ENCODE measurements at regions not wholly inside any gene's neighbourhood (a gene's known extent, or its start where the extent isn't known, plus 50 kb on each side); places are given as distances from the start of the nearest gene placed in this dataset.
"Not testable (repeated sequence)": the region's sequence is repeated elsewhere in the genome, so short reads cannot be mapped to it uniquely, and the experiment has no call there.

DNA sequence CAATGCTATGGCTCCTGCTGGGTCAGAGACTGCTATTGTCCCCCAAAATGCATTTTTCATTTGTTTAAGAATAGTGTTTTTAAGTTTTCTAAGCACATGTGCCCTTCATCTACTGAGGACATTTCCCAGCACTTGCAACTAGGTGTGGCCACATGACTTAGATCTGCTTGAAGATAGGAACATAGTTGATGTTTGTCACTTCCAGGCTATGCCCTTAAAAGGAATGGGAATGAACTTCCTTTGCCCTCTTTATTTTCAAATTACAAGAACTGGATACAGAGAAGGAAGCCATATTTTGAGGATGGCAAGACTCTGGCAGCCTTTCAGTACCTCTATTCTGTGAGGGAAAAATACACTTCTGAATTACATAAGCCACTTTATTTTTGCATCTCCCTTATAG, 203.0 kb upstream of the TFAP2D start:
- H3K4me1 ChIP-seq (ENCODE audit: insufficient read depth) = no peaks in the 10 kb centered on the region
- no peaks in the 10 kb centered on the region for H3K36me3 ChIP-seq (ENCODE audit: insufficient read depth)
- no peak overlapping the region for H3K27ac ChIP-seq (ENCODE audit: low read depth)
- DNase-seq (ENCODE audit: extremely low spot score) = no peak
- no peak overlapping the region for H3K4me3 ChIP-seq (ENCODE audit: low read depth, low read length)

DNA sequence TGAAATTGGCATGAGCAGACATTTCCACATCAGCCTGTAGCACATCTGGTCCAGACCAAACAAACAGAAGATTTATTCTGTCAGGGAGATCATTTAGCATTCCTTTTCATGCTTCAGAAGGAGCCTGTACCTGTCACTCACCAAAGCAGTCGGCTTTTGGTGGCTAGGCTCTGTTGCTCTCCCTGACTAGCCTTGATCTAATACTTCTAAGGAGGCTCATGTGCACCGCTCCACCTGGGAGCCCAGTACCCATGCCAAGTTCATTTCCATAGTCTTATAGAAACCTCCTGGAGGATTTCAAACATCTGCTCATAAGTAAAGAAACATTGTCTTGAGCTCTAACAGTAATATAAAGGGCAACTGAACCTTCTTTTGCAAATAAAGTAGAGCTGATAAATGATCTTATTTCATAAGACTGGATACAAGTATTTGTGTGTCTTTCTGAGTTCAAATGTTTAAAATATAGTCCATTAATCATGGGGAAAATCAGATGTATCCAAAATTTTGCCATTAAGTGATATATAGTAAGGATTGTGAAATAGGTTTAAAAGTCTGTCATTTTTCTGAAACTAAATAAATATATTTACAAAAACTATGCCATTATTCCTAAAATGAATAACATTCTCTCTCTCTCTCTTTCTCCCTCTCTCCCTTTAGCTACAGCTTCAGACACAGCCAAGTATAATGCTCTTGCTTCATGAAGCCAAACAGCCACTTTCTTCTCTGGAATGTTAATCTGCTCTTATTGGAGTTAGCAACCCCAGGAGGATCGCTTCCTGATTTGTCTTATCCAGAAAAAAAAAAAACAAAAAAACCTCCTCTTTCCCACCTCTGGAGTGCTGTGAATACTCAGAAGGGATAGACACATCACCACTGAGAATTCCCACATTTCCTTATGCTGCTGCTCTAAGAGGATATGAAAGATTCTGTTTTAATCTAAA, 192.7 kb upstream of the TFAP2D start:
- 33% methylated on average over 3 of the region's 3 CpGs for WGBS
- Histone ChIP-seq H3K4me1 (ENCODE audit: insufficient read depth) (no peaks in the 10 kb centered on the region), H3K4me3 (ENCODE audit: low read depth, low read length) (no peak overlapping the region), H3K27ac (ENCODE audit: low read depth) (no peak overlapping the region), H3K36me3 (ENCODE audit: insufficient read depth) (no peaks in the 10 kb centered on the region)
- DNase-seq (ENCODE audit: extremely low spot score) = no peak

DNA sequence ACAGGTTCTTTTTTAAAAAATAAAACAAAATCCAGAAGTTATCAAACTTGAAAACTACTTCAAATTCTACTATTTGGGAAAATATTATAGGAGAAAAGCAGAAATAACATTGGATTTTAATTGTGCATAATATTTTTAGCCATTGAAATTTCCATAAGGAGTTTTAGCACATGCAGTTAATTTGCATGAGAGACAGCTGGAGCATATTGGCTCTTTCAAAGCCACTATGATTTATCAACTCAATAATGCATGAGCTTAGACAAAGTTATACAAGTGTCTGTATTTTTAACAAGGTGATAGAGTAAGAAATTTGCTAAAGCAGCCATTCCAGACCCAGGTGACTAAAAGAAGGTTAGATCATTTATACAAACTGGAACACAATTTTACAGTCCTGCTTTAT, 189.0 kb upstream of the TFAP2D start:
- Histone ChIP-seq H3K4me1 (ENCODE audit: insufficient read depth) (no peaks in the 10 kb centered on the region), H3K36me3 (ENCODE audit: insufficient read depth) (no peaks in the 10 kb centered on the region), H3K27ac (ENCODE audit: low read depth) (no peak overlapping the region), H3K4me3 (ENCODE audit: low read depth, low read length) (no peak overlapping the region)
- no peak for DNase-seq (ENCODE audit: extremely low spot score)

DNA sequence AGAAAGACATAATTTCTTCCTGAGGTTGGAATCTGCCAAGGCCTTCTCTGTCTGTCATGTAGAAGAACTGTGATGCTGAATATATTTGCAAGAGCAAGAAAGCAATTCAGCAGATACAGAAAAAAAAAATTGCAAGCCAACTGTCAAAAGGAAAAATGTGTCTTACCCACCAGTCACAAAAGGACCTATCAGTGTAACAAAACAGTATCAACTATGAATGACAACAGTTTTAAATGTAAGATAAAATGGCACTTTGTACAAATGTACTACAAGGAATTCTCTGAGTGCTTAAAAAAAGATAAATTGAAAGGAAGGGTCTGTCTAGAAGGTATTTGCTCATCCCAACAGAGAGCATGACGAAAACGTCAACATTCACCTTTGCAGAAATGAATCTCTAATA, 185.3 kb upstream of the TFAP2D start:
- 89% methylated on average over 2 of the region's 2 CpGs for WGBS
- DNase-seq (ENCODE audit: extremely low spot score) = no peak
- H3K27ac ChIP-seq (ENCODE audit: low read depth) = no peak overlapping the region
- H3K4me3 ChIP-seq (ENCODE audit: low read depth, low read length) = no peak overlapping the region
- H3K4me1 ChIP-seq (ENCODE audit: insufficient read depth) = no peaks in the 10 kb centered on the region
- no peaks in the 10 kb centered on the region for H3K36me3 ChIP-seq (ENCODE audit: insufficient read depth)

DNA sequence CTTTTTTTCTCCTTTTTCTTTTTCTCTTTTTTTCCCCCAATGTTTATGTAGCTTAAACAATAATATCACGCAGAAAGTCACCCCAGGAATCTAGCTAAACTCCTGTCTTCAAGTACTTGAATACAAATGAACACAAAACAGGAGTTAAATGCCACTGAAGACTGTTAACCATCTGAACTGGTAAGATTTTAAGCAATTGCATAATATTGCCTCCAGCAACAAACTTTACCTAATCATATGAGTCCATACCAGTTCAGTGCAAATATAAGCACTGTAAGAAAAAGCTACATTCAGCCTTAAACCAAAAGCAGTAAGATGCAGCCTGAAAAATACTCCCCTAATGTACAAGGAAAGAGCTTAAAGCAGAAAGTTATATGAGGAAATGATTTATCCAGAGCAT, 173.9 kb upstream of the TFAP2D start:
- no peak overlapping the region for H3K27ac ChIP-seq (ENCODE audit: low read depth)
- no peak for DNase-seq (ENCODE audit: extremely low spot score)
- WGBS = 48% methylated on average over 1 of the region's 1 CpG

DNA sequence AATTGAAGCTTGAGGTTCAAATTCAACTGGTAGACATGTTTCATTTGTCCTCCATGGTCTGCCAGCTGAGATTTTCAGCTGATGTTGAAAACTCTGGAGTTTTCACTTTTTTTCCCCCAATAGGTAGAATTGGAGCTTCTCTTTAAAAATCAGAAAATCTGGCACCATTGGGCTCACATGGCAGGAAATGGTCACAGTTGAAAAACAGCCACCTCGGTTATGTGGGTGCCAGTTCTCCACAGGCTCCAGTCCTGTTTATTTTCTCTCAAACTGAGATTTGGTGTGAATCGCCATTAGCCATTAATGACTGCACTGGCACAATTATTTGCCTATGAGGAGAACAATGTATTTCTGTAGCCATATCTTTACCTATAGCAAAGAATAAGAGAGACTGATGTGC, 171.4 kb upstream of the TFAP2D start:
- WGBS = 81% methylated on average over 2 of the region's 2 CpGs
- Histone ChIP-seq H3K36me3 (ENCODE audit: insufficient read depth) (no peaks in the 10 kb centered on the region), H3K4me1 (ENCODE audit: insufficient read depth) (no peaks in the 10 kb centered on the region), H3K27ac (ENCODE audit: low read depth) (no peak overlapping the region), H3K4me3 (ENCODE audit: low read depth, low read length) (no peak overlapping the region)
- no peak for DNase-seq (ENCODE audit: extremely low spot score)

More for the DNA sequence above, 173.9 kb upstream of the TFAP2D start:
- H3K36me3 ChIP-seq (ENCODE audit: insufficient read depth) = no peaks in the 10 kb centered on the region
- H3K4me1 ChIP-seq (ENCODE audit: insufficient read depth) = no peaks in the 10 kb centered on the region
- H3K4me3 ChIP-seq (ENCODE audit: low read depth, low read length) = no peak overlapping the region

DNA sequence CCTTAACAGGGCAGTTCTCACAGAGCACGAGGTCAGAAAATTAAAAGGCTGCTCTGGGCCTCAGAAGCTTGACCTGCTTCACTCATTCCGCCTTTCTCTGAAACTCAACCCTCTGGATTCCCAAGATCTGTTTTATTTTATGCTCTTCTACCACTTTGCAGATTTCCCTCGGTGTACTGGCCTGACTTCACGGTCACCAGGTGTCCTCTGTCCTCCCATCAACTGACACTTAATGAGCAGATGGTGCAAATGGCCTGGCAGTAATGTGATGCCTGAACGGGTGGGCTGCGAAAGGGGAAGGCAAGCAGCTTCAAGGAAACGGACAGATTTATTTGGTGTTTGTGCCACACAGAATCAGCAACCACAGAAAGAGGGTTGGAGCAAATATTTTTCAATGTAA, 169.7 kb upstream of the TFAP2D start:
- Histone ChIP-seq H3K36me3 (ENCODE audit: insufficient read depth) (no peaks in the 10 kb centered on the region), H3K27ac (ENCODE audit: low read depth) (no peak overlapping the region), H3K4me3 (ENCODE audit: low read depth, low read length) (no peak overlapping the region), H3K4me1 (ENCODE audit: insufficient read depth) (no peaks in the 10 kb centered on the region)
- 20% methylated on average over 7 of the region's 7 CpGs for WGBS
- DNase-seq (ENCODE audit: extremely low spot score) = no peak

DNA sequence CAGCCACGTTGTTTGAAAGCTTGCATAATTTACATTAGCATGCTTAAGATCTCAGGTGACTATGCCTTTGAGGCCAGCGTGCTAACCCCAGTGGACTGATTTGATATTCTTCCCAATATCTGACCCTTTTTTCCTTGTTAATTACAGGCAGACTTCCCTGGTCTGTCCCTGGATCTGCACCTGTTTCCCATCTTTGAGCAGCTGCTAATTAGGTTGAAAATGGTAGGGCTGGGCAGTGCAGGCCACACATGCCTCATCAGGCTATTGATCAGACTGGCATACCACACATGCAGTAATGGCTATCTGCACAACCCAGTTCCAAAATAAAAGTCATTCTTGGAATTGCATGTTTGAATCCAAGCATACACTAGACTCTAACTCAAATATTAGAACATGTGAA, 164.3 kb upstream of the TFAP2D start:
- Histone ChIP-seq H3K36me3 (ENCODE audit: insufficient read depth) (no peaks in the 10 kb centered on the region), H3K4me3 (ENCODE audit: low read depth, low read length) (no peak overlapping the region), H3K4me1 (ENCODE audit: insufficient read depth) (no peaks in the 10 kb centered on the region), H3K27ac (ENCODE audit: low read depth) (no peak overlapping the region)
- DNase-seq (ENCODE audit: extremely low spot score) = no peak
- WGBS = 54% methylated on average over 2 of the region's 2 CpGs

DNA sequence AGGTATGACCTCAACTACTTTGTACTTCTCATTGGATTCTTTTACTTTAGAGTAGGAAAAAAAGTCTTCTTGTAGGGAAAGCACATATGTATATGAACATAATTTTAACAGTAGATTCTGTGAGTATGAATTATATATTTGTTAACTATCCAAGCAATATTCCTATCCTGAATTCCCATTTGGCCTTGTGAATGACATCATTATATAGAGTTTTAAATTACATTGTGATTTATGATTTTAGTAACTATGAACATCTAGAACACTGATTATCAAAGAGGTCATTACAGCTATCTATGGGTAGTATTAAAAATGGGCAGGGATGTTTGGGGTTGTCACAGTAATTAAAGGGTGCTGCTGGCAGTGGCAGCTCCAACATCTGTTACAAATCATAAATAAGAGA, 163.9 kb upstream of the TFAP2D start:
- Histone ChIP-seq H3K4me1 (ENCODE audit: insufficient read depth) (no peaks in the 10 kb centered on the region), H3K36me3 (ENCODE audit: insufficient read depth) (no peaks in the 10 kb centered on the region), H3K4me3 (ENCODE audit: low read depth, low read length) (no peak overlapping the region), H3K27ac (ENCODE audit: low read depth) (no peak overlapping the region)
- DNase-seq (ENCODE audit: extremely low spot score) = no peak

DNA sequence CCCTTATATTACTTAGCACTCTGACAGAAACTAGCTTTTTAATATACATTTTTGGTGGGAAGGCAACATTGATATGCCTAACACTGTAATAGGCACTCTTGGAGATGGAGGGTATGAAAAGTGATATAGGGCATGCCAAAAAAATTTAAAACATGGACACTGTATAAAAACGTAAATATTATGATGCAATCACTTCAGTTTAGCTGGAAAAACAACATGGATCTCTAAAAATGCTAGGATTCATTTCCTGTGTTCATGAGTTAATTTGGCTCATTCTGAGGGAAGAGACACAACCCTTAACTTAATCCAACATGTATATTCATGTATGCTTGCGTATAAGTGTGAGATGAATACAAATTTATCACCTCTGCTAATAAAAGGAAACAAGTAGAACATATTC, 157.3 kb upstream of the TFAP2D start:
- WGBS = 60% methylated on average over 2 of the region's 2 CpGs
- no peaks in the 10 kb centered on the region for H3K4me1 ChIP-seq (ENCODE audit: insufficient read depth)
- H3K36me3 ChIP-seq (ENCODE audit: insufficient read depth) = no peaks in the 10 kb centered on the region
- no peak overlapping the region for H3K27ac ChIP-seq (ENCODE audit: low read depth)
- H3K4me3 ChIP-seq (ENCODE audit: low read depth, low read length) = no peak overlapping the region
- no peak for DNase-seq (ENCODE audit: extremely low spot score)

DNA sequence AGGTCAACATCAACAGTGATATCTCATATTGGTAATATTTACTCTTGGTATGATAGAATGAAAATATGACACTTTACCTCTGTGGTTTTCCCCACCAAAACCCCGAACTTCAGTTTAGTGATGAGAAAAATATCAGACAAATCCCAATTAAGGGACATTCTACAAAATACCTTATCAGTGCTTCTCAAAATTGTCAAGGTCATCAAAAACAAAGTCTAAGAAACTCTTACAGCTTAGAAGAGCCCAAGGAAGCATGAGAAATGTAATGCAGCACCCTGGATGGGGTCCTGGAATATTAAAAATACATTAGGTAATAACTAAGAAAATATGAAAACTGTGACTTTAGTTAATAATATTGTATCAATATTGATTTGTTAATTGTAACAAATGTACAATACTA, 148.3 kb upstream of the TFAP2D start:
- Histone ChIP-seq H3K4me3 (ENCODE audit: low read depth, low read length) (no peak overlapping the region), H3K4me1 (ENCODE audit: insufficient read depth) (no peaks in the 10 kb centered on the region), H3K36me3 (ENCODE audit: insufficient read depth) (no peaks in the 10 kb centered on the region), H3K27ac (ENCODE audit: low read depth) (no peak overlapping the region)
- 83% methylated on average over 1 of the region's 1 CpG for WGBS
- DNase-seq (ENCODE audit: extremely low spot score) = no peak

DNA sequence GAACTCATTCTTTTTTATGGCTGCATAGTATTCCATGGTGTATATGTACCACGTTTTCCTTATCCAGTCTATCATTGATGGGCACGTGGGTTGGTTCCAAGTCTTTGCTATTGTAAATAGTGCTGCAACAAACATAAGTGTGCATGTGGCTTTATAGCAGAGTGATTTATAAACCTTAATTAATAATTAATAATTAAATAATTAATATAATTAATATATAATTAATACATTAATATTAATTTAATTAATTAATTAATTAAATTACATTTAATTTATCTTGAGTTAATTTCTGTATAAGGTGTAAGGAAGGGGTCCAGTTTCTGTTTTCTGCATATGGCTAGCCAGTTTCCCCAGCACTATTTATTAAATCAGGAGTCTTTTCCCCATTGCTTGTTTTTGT, 142.1 kb upstream of the TFAP2D start:
- H3K4me3 ChIP-seq (ENCODE audit: low read depth, low read length); H3K4me1 ChIP-seq (ENCODE audit: insufficient read depth); H3K36me3 ChIP-seq (ENCODE audit: insufficient read depth); H3K27ac ChIP-seq (ENCODE audit: low read depth); DNase-seq (ENCODE audit: extremely low spot score): not testable (repeated sequence)
- WGBS = 89% methylated on average over 2 of the region's 2 CpGs

DNA sequence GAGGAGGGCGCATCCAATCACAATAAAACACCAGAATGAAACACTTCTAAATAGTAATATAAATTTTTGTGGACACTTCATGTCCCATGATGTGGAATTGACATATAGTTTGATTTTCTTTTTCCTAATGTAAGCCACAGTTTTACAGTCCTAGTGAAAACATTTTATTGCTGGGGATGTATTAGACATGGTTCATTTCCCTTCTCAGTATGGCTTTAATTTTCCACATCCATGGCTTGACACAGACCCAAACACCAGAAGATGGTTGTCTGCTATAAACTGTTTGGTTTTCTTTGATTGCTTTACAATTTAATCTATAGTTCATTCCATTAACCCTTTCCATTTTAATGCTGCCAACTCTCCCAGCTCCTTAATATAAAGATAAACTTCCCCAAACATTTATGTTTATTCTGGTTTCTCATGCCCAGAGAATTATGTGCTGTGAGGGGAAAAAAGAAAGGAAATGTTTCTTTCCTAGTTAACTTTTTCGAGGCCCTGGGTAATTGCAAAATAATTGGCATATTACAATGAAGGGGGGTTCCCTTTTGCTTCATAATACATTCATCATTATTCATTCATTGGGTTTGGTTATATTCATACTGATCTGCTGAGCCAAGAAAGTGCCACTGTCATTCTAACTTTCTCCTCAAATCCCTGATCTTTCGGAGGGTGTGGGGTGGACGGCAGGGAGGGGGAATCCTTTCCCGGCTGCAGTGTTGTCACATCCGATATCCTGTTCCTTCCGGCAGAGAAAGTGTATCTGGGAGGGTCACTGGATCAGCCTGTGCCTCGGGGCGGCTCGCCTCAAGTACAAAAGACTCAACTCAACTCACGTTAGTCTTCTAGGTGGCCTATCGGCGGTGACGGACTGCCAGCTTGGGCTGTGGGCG, 127.6 kb upstream of the TFAP2D start:
- H3K4me1 ChIP-seq (ENCODE audit: insufficient read depth) = no peaks in the 10 kb centered on the region
- no peaks in the 10 kb centered on the region for H3K36me3 ChIP-seq (ENCODE audit: insufficient read depth)
- no peak overlapping the region for H3K27ac ChIP-seq (ENCODE audit: low read depth)
- no peak overlapping the region for H3K4me3 ChIP-seq (ENCODE audit: low read depth, low read length)
- 68% methylated on average over 15 of the region's 15 CpGs for WGBS
- no peak for DNase-seq (ENCODE audit: extremely low spot score)

DNA sequence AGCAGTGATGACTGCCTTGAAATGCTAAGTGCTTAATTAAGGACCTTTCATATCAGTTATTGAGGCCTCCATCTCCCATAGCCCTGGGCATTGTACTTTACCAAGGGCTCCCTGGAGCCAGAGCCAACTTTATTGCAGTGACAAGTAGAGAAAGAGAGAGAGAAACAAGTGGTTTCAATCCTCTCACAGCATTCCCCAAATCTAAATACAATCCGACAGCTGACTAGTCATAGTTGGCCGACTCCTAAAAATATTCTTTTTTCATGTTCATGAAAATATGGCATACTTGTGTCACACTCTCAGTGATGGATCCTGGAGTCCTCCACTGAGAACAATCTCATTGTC, 127.0 kb upstream of the TFAP2D start:
- 53% methylated on average over 2 of the region's 2 CpGs for WGBS
- H3K27ac ChIP-seq (ENCODE audit: low read depth) = no peak overlapping the region
- DNase-seq (ENCODE audit: extremely low spot score) = no peak
- no peaks in the 10 kb centered on the region for H3K4me1 ChIP-seq (ENCODE audit: insufficient read depth)
- no peaks in the 10 kb centered on the region for H3K36me3 ChIP-seq (ENCODE audit: insufficient read depth)
- no peak overlapping the region for H3K4me3 ChIP-seq (ENCODE audit: low read depth, low read length)
